NB4 (cell line): ENCODE measurements at regions not wholly inside any gene's neighbourhood (a gene's known extent, or its start where the extent isn't known, plus 50 kb on each side); places are given as distances from the start of the nearest gene placed in this dataset.

Experiments
- CTCF ChIP-seq: IDR thresholded peaks from one replicate; pipeline ENCODE4 v1.5.1; 2012; ENCODE audit warnings: low read depth, low read length
- POLR2A ChIP-seq: IDR thresholded peaks from 2 replicates; pipeline ENCODE4 v1.6.1; 2011; ENCODE audit warnings: mild to moderate bottlenecking; ENCODE audit not compliant: insufficient read length; ENCODE audit errors: extremely low read depth

GRCh38 chr4:14396183-14396582 lies 606.1 kb upstream of the CPEB2 start:
- TF ChIP-seq CTCF = no peak
- TF ChIP-seq POLR2A = no peak
